Esophagus muscularis mucosa (tissue), 4 donors: ENCODE measurements at regions not wholly inside any gene's neighbourhood (a gene's known extent, or its start where the extent isn't known, plus 50 kb on each side); places are given as distances from the start of the nearest gene placed in this dataset.

Source experiments
- DNase-seq: peaks from one replicate; pipeline ENCODE4 v3.0.0-alpha.2; 2017; ENCODE audit errors: extremely low spot score
- H3K27ac ChIP-seq, 4 donors: fragments of 200-600 bp; sonication (generic); replicated peaks in 1 of 4; 1 replicate in 3 of 4; 2 replicates in 1 of 4; pipeline ENCODE4 v1.5.1; 2016 to 2019; ENCODE audit warnings: mild to moderate bottlenecking in 1 of 4
- H3K27me3 ChIP-seq, 4 donors: fragments of 200-600 bp; sonication (generic); one replicate each; pipeline versions ENCODE4 v1.5.1 to v1.6.0; 2016 to 2019
- H3K36me3 ChIP-seq, 4 donors: fragments of 200-600 bp; sonication (generic); one replicate each; pipeline ENCODE4 v1.5.1; 2016 to 2019
- H3K4me1 ChIP-seq, 4 donors: fragments of 200-600 bp; sonication (generic); one replicate each; pipeline ENCODE4 v1.5.1; 2016 to 2019
- H3K4me3 ChIP-seq, 4 donors: fragments of 200-600 bp; sonication (generic); 1 replicate in 2 of 4; 2 replicates in 2 of 4; pipeline ENCODE4 v1.5.1; 2016 to 2019; ENCODE audit warnings: mild to moderate bottlenecking in 4 of 4, moderate library complexity in 1 of 4
- H3K9me3 ChIP-seq, 4 donors: fragments of 200-600 bp; sonication (generic); 1 replicate in 3 of 4; 2 replicates in 1 of 4; pipeline ENCODE4 v1.5.1; 2016 to 2019
- CTCF ChIP-seq, 3 experiments: fragments of 200-600 bp in 2 of 3; fragments of 450-650 bp in 1 of 3; sonication (generic) in 2 of 3; IDR thresholded peaks; one replicate each; pipeline ENCODE4 v1.5.1; 2017 to 2019; ENCODE audit warnings: antibody characterized with exemption in 3 of 3, mild to moderate bottlenecking in 2 of 3, moderate library complexity in 1 of 3
- EP300 ChIP-seq: sonication (generic); formaldehyde crosslinking; IDR thresholded peaks from one replicate; pipeline ENCODE4 v1.6.1; 2017; ENCODE audit warnings: antibody characterized with exemption
- POLR2A ChIP-seq: fragments of 450-650 bp; IDR thresholded peaks from one replicate; pipeline ENCODE4 v1.6.1; 2017; ENCODE audit warnings: antibody characterized with exemption, moderate library complexity, mild to moderate bottlenecking, low read depth
- POLR2AphosphoS5 ChIP-seq, 2 donors: sonication (generic); formaldehyde crosslinking; IDR thresholded peaks; one replicate each; pipeline ENCODE4 v1.6.1; 2017; ENCODE audit warnings: antibody characterized with exemption in 2 of 2
- WGBS: methylation state at CpG from one replicate; pipeline ENCODE4 v1.1.5; 2018; 5-methylcytosine and 5-hydroxymethylcytosine counted together
- intact Hi-C: fragments of 100-400 bp; cut with DNase I; formaldehyde crosslinking; loops from one replicate; pipeline ENCODE4 v1.15.1; 2023

DNA sequence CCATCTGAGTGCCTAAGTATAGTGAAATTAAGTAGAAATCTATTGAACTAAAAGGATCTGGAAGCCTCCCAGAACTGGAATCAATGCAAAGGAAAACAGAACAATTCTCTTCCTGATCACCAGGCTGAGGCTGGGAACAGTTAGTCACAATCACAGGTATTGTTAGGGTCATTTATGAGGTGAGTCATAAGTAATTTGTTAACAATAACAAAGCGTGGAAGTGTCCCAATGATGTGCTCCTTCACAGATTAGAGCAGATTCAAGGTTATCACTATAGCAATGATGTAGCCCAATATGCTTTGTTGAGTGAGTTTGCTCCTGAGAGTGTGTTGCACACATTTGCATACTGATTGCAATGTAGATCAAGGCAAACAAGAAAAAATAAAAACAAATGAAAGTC, 228.1 kb downstream of the ZNF674 start:
- Histone ChIP-seq H3K27me3 (no peaks in the 10 kb centered on the region), H3K4me3 (no peak overlapping the region), H3K9me3 (no peaks in the 10 kb centered on the region), H3K27ac (no peak overlapping the region), H3K36me3 (no peaks in the 10 kb centered on the region), H3K4me1 (no peaks in the 10 kb centered on the region)
- intact Hi-C loops, result no loop called here
- DNase-seq, result no peak
- 52% methylated on average over 1 of the region's 1 CpG for WGBS
- no peak for TF ChIP-seq CTCF (IDR thresholded peaks at IDR 0.05)
- TF ChIP-seq POLR2AphosphoS5 (IDR thresholded peaks at IDR 0.05), result no peak
- TF ChIP-seq EP300, result no peak
- no peak for TF ChIP-seq POLR2A

DNA sequence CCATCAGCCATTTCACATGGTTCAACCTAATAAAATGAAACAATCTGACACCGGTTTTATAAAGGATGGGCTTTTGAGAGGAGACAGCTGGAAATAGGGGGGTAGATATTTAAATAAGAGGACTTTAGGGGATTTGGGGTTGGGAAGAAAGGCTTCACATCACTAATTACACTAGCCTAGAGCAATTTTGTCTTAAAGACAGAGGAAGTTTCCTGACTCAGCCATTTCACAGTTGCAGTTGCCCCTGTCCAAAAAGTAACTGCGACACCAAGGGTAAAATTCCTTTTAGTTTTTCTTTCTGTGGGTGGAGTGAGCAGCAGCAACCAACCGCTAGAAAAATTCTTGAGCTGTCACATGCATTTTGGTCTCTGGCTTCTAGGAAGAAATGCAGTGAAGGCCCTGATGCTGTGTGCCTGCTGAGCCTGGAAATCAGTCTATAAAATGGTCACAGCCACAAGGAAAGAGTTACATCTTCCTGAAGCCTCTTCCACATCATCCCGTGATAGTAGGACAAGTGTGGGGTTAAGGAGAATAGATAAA, 233.6 kb downstream of the ZNF674 start:
- no peaks in the 10 kb centered on the region for H3K36me3 ChIP-seq
- no peaks in the 10 kb centered on the region for H3K9me3 ChIP-seq
- H3K27me3 ChIP-seq, result no peaks in the 10 kb centered on the region
- no peak for DNase-seq
- no peak for TF ChIP-seq EP300
- TF ChIP-seq POLR2A, result no peak
- TF ChIP-seq CTCF (IDR thresholded peaks at IDR 0.05), result no peak
- TF ChIP-seq POLR2AphosphoS5 (IDR thresholded peaks at IDR 0.05), result no peak
- no peaks in the 10 kb centered on the region for H3K4me1 ChIP-seq
- WGBS, result 52% methylated on average over 4 of the region's 4 CpGs
- H3K4me3 ChIP-seq, result no peak overlapping the region
- intact Hi-C loops, result no loop called here
- H3K27ac ChIP-seq, result no peak overlapping the region

DNA sequence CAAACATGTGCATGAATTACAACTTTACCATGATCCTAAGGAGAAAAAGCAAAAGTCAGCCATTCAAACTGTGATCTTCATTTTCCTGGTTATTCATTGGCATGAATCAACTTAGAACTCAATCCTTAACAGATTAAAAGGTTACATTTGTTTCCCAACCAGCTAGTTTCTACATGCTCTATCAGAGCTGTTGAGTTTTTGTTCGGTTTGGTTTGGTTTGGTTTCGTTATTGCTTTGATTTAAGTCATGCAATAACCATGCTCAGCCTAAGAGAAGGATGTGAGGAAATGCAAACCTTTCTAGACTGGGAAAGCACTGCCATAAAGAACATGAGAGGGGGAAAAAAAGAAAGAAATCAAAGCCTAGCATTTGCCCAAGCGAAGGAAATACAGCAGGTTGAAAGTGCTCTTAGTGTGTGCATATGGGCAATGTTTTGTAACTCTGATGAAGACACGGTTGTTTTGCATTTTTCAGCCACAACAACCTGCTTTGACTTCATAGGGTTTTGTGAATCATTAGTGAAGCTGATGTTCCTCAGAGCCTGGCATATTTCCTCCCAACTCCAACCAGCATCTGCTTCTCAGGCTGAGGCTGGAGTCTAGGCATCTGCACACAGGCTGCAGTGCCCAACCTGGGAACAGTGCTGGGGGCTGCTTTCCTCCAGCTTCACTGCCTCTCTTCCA, 234.3 kb downstream of the ZNF674 start:
- TF ChIP-seq POLR2AphosphoS5 (IDR thresholded peaks at IDR 0.05), result no peak
- TF ChIP-seq POLR2A, result no peak
- no peak for TF ChIP-seq CTCF (IDR thresholded peaks at IDR 0.05)
- TF ChIP-seq EP300, result no peak
- DNase-seq, result no peak
- Histone ChIP-seq H3K27ac (no peak overlapping the region), H3K4me3 (no peak overlapping the region), H3K36me3 (no peaks in the 10 kb centered on the region), H3K27me3 (no peaks in the 10 kb centered on the region), H3K4me1 (no peaks in the 10 kb centered on the region), H3K9me3 (peaks cover 0 to under 1% (median 0%) of the 10 kb centered on the region in 4 donors)
- 57% methylated on average over 4 of the region's 4 CpGs for WGBS
- intact Hi-C loops, result no loop called here

- H3K4me1 ChIP-seq, result no peaks in the 10 kb centered on the region
- H3K27ac ChIP-seq, result no peak overlapping the region
- no peaks in the 10 kb centered on the region for H3K27me3 ChIP-seq
- no peak for DNase-seq
- 58% methylated on average over 3 of the region's 3 CpGs for WGBS
- H3K4me3 ChIP-seq, result no peak overlapping the region
- H3K9me3 ChIP-seq, result peaks cover 0 to 7% (median 0%) of the 10 kb centered on the region in 4 donors
- no peaks in the 10 kb centered on the region for H3K36me3 ChIP-seq
- intact Hi-C loops, result no loop called here
- no peak for TF ChIP-seq EP300
- no peak for TF ChIP-seq CTCF (IDR thresholded peaks at IDR 0.05)
- no peak for TF ChIP-seq POLR2AphosphoS5 (IDR thresholded peaks at IDR 0.05)
- TF ChIP-seq POLR2A, result no peak
Measured at GRCh38 chrX:46308110-46308509, 237.1 kb downstream of the ZNF674 start.
